H1 (cell line): ENCODE measurements at regions not wholly inside any gene's neighbourhood (a gene's known extent, or its start where the extent isn't known, plus 50 kb on each side); places are given as distances from the start of the nearest gene placed in this dataset.

Experiments used
- CTCF ChIA-PET: fragments of 300-600 bp; sonication (Branson Sonifier 250); formaldehyde crosslinking; loops from one replicate; lab custom pipeline; 2021; ENCODE audit not compliant: partially characterized antibody; lab: Charles Lee
- POLR2A ChIA-PET: fragments of 300-600 bp; sonication (Branson Sonifier 250); formaldehyde crosslinking; loops from one replicate; lab custom pipeline; 2021; ENCODE audit warnings: inconsistent platforms; ENCODE audit not compliant: partially characterized antibody; lab: Charles Lee
- DNase-seq, 2 experiments: peaks; one replicate each; pipeline versions ENCODE4 v3.0.0 to v3.0.0-alpha.2; 2010 to 2022; ENCODE audit warnings: low spot score in 2 of 2, low read depth in 1 of 2, mixed read lengths in 1 of 2
- FAIRE-seq: peaks from 2 replicates; lab custom pipeline; 2011; peaks lifted over from hg19 to GRCh38; lab: Jason Lieb, UNC
- H2AFZ ChIP-seq: 2 replicates; pipeline ENCODE4 v1.8.1; 2012; ENCODE audit warnings: low read length, inconsistent platforms
- H2AK5ac ChIP-seq: 2 replicates; pipeline ENCODE4 v1.6.1; 2013; ENCODE audit warnings: low read depth, low read length
- H2BK120ac ChIP-seq: replicated peaks from 2 replicates; pipeline ENCODE3; 2013; ENCODE audit warnings: low read depth, low read length, inconsistent platforms
- H2BK12ac ChIP-seq: 2 replicates; pipeline ENCODE4 v1.6.1; 2013; ENCODE audit warnings: low read depth, low read length
- H2BK15ac ChIP-seq: 2 replicates; pipeline ENCODE4 v1.6.1; 2013; ENCODE audit warnings: low read length
- H2BK20ac ChIP-seq: 2 replicates; pipeline ENCODE4 v1.6.1; 2013; ENCODE audit warnings: low read length
- H2BK5ac ChIP-seq: 2 replicates; pipeline ENCODE4 v1.6.1; 2013; ENCODE audit warnings: low read depth, low read length
- H3K14ac ChIP-seq: 2 replicates; pipeline ENCODE4 v1.6.1; 2013; ENCODE audit warnings: inconsistent platforms; ENCODE audit not compliant: insufficient read length
- H3K18ac ChIP-seq: 2 replicates; pipeline ENCODE4 v1.6.1; 2013; ENCODE audit warnings: low read length; ENCODE audit errors: extremely low read depth
- H3K23ac ChIP-seq: 2 replicates; pipeline ENCODE4 v1.6.1; 2013; ENCODE audit warnings: inconsistent platforms; ENCODE audit not compliant: insufficient read length
- H3K23me2 ChIP-seq: 2 replicates; pipeline ENCODE4 v1.6.1; 2013; ENCODE audit warnings: low read depth, low read length
- H3K27ac ChIP-seq: 2 replicates; pipeline ENCODE4 v1.6.1; 2011; ENCODE audit warnings: low read depth, low read length, inconsistent platforms
- H3K27me3 ChIP-seq, 4 experiments: replicated peaks in 1 of 4; 1 replicate in 1 of 4; 2 replicates in 3 of 4; pipeline versions ENCODE4 v1.6.1 to v1.8.1; 2011 to 2013; ENCODE audit warnings: low read length in 3 of 4, mild to moderate bottlenecking in 3 of 4, inconsistent platforms in 2 of 4, mixed read lengths in 2 of 4, moderate library complexity in 1 of 4; ENCODE audit not compliant: control insufficient read depth in 3 of 4, insufficient read depth in 3 of 4; ENCODE audit errors: extremely low read depth in 1 of 4
- H3K36me3 ChIP-seq, 4 experiments: 2 replicates each; pipeline versions ENCODE4 v1.6.1 to v1.8.1; 2011 to 2013; ENCODE audit warnings: mild to moderate bottlenecking in 4 of 4, low read length in 3 of 4, moderate library complexity in 2 of 4, control low read depth in 1 of 4, inconsistent platforms in 1 of 4; ENCODE audit not compliant: insufficient read depth in 4 of 4, control insufficient read depth in 2 of 4
- H3K4ac ChIP-seq: replicated peaks from 2 replicates; pipeline ENCODE3; 2013; ENCODE audit warnings: low read length, low read depth, mixed read lengths, inconsistent platforms; ENCODE audit not compliant: insufficient read length
- H3K4me1 ChIP-seq, 4 experiments: replicated peaks in 1 of 4; 1 replicate in 1 of 4; 2 replicates in 3 of 4; pipeline versions ENCODE4 v1.6.1 to v1.8.1; 2011 to 2013; ENCODE audit warnings: low read length in 3 of 4, inconsistent platforms in 2 of 4, mixed read lengths in 1 of 4; ENCODE audit not compliant: insufficient read depth in 4 of 4, control insufficient read depth in 3 of 4
- H3K4me2 ChIP-seq, 2 experiments: 2 replicates each; pipeline versions ENCODE4 v1.6.1 to v1.8.1; 2011 to 2013; ENCODE audit warnings: low read depth in 2 of 2, low read length in 2 of 2, control low read depth in 1 of 2, inconsistent platforms in 1 of 2, mild to moderate bottlenecking in 1 of 2; ENCODE audit not compliant: insufficient read depth in 1 of 2
- H3K4me3 ChIP-seq, 4 experiments: fragments of 200-600, 300-600 bp in 1 of 4; sonication (generic), shearing (Covaris generic), sonication (Bioruptor Twin) in 1 of 4; 2 replicates each; pipeline versions ENCODE4 v1.5.1 to v1.8.1; 2011 to 2016; ENCODE audit warnings: low read length in 4 of 4, low read depth in 3 of 4, control low read depth in 2 of 4, inconsistent platforms in 2 of 4, mild to moderate bottlenecking in 2 of 4, mixed read lengths in 1 of 4, moderate library complexity in 1 of 4; ENCODE audit not compliant: insufficient read depth in 2 of 4; ENCODE audit errors: extremely low read depth in 1 of 4
- H3K56ac ChIP-seq: replicated peaks from 2 replicates; pipeline ENCODE3; 2013; ENCODE audit warnings: low read depth, mild to moderate bottlenecking, mixed read lengths, low read length, inconsistent platforms; ENCODE audit not compliant: insufficient read length
- H3K79me1 ChIP-seq: 2 replicates; pipeline ENCODE4 v1.6.1; 2013; ENCODE audit warnings: low read depth, low read length, control low read depth
- H3K79me2 ChIP-seq, 2 experiments: 2 replicates each; pipeline versions ENCODE4 v1.6.1 to v1.8.1; 2012 to 2013; ENCODE audit warnings: low read length in 2 of 2, mild to moderate bottlenecking in 2 of 2, inconsistent platforms in 1 of 2; ENCODE audit not compliant: insufficient read depth in 2 of 2, control insufficient read depth in 1 of 2
- H3K9ac ChIP-seq, 4 experiments: replicated peaks in 1 of 4; 1 replicate in 1 of 4; 2 replicates in 3 of 4; pipeline versions ENCODE4 v1.6.1 to v1.8.1; 2011 to 2013; ENCODE audit warnings: low read depth in 3 of 4, low read length in 3 of 4, control low read depth in 2 of 4, mild to moderate bottlenecking in 2 of 4, moderate library complexity in 2 of 4, inconsistent platforms in 1 of 4; ENCODE audit errors: extremely low read depth in 1 of 4
- H3K9me3 ChIP-seq, 2 experiments: 2 replicates each; pipeline versions ENCODE4 v1.6.1 to v1.8.1; 2012 to 2013; ENCODE audit warnings: mild to moderate bottlenecking in 2 of 2, moderate library complexity in 2 of 2, control low read depth in 1 of 2, inconsistent platforms in 1 of 2, low read depth in 1 of 2, low read length in 1 of 2, mixed read lengths in 1 of 2; ENCODE audit not compliant: insufficient read depth in 2 of 2
- H4K20me1 ChIP-seq, 2 experiments: replicated peaks in 1 of 2; 2 replicates each; pipeline versions ENCODE3 to v1.8.1; 2011 to 2013; ENCODE audit warnings: inconsistent platforms in 2 of 2, low read length in 2 of 2, mild to moderate bottlenecking in 1 of 2; ENCODE audit not compliant: insufficient read depth in 2 of 2, control insufficient read depth in 1 of 2
- H4K5ac ChIP-seq: 2 replicates; pipeline ENCODE4 v1.6.1; 2013; ENCODE audit warnings: low read length, low read depth, mixed read lengths, inconsistent platforms; ENCODE audit not compliant: insufficient read length
- H4K8ac ChIP-seq: 2 replicates; pipeline ENCODE4 v1.8.0; 2013; ENCODE audit warnings: mild to moderate bottlenecking, moderate library complexity, low read length, inconsistent platforms; ENCODE audit not compliant: insufficient read depth; ENCODE audit errors: extremely low read depth
- H4K91ac ChIP-seq: replicated peaks from 2 replicates; pipeline ENCODE3; 2013; ENCODE audit warnings: low read length, mixed read lengths, inconsistent platforms; ENCODE audit not compliant: insufficient read length
- ATF3 ChIP-seq: IDR thresholded peaks from 2 replicates; pipeline ENCODE4 v1.6.1; 2011; ENCODE audit warnings: low read depth, mild to moderate bottlenecking, low read length; ENCODE audit not compliant: insufficient read depth
- CEBPB ChIP-seq: IDR thresholded peaks from 2 replicates; pipeline ENCODE4 v1.6.1; 2012; ENCODE audit warnings: low read depth, low read length
- CHD2 ChIP-seq: IDR thresholded peaks from 2 replicates; pipeline ENCODE4 v1.6.1; 2012; ENCODE audit warnings: low read length, improper control_type of control experiment
- EZH2 ChIP-seq: fragments of 200-600 bp; sonication (generic); IDR thresholded peaks from 2 replicates; pipeline ENCODE4 v1.7.1; 2012; ENCODE audit warnings: low read depth, mild to moderate bottlenecking, moderate library complexity, low read length, inconsistent platforms; ENCODE audit not compliant: severe bottlenecking
- FOSL1 ChIP-seq: IDR thresholded peaks from 2 replicates; pipeline ENCODE4 v1.6.1; 2011; ENCODE audit warnings: mild to moderate bottlenecking, low read depth, low read length, moderate library complexity; ENCODE audit not compliant: insufficient read depth
- JUN ChIP-seq: IDR thresholded peaks from 2 replicates; pipeline ENCODE4 v1.6.1; 2011; ENCODE audit warnings: low read depth, mild to moderate bottlenecking, improper control_type of control experiment, low read length
- MAX ChIP-seq: IDR thresholded peaks from 2 replicates; pipeline ENCODE4 v1.6.1; 2012; ENCODE audit warnings: inconsistent platforms
- NRF1 ChIP-seq: IDR thresholded peaks from 2 replicates; pipeline ENCODE4 v1.6.1; 2011; ENCODE audit warnings: mild to moderate bottlenecking, low read depth, low read length, improper control_type of control experiment
- RXRA ChIP-seq: IDR thresholded peaks from 2 replicates; pipeline ENCODE4 v1.6.1; 2011; ENCODE audit warnings: low read depth, mild to moderate bottlenecking, low read length, moderate library complexity; ENCODE audit not compliant: insufficient read depth
- SIRT6 ChIP-seq: IDR thresholded peaks from one replicate; pipeline ENCODE4 v1.7.1; 2012; ENCODE audit warnings: low read length, inconsistent platforms
- SP4 ChIP-seq: IDR thresholded peaks from 2 replicates; pipeline ENCODE4 v1.6.1; 2012; ENCODE audit warnings: low read length, inconsistent platforms
- SUZ12 ChIP-seq: fragments of 200-600 bp; sonication (generic); IDR thresholded peaks from 2 replicates; pipeline ENCODE4 v1.6.1; 2012; ENCODE audit warnings: mild to moderate bottlenecking, inconsistent platforms, low read length, moderate library complexity, mixed read lengths
- WGBS, 2 experiments: shearing (Covaris generic) in 1 of 2; methylation state at CpG; one replicate each; pipeline versions ENCODE4 v1.1.6 to v1.1.7; 2013 to 2015; ENCODE audit warnings: low lambda C conversion rate in 2 of 2, mixed read lengths in 2 of 2, inconsistent platforms in 1 of 2, low coverage in 1 of 2, missing lambda C conversion rate in 1 of 2; ENCODE audit not compliant: insufficient replicate concordance in 2 of 2, insufficient coverage in 1 of 2, insufficient read length in 1 of 2; ENCODE audit errors: extremely low coverage in 1 of 2, missing lambda C conversion rate in 1 of 2; 5-methylcytosine and 5-hydroxymethylcytosine counted together
- TF ChIP-seq, protein P1 (sequence below): IDR thresholded peaks from 2 replicates; pipeline ENCODE4 v1.6.1; 2012; ENCODE audit warnings: inconsistent platforms

GRCh38 chr9:1198085-1198484 is 147.9 kb downstream of the DMRT2 start (continued):
- TF ChIP-seq JUN, result no peak

DNA sequence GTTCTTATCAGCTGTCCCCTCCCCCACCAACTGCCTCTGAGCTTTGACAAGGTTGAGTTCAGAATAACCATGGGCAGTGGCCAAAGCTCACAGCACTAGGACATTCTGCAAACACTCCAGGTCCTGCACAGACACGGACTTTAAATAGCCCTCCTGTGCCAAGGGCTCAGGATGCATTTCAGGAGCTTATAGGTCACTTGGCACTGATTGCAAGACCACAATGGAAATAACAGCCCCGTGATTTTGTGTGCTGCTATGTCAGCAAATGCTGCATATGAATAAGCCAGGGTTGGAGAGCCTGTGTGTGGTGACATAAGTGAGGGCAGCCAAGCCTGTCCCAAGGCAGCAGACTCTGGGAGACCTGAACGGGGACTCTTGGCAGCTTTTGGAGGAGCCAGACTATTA is 150.7 kb downstream of the DMRT2 start:
- no peak overlapping the region for H3K4me2 ChIP-seq
- ChIA-PET CTCF (no interaction called here), POLR2A (no interaction called here)
- no peak overlapping the region for H3K27ac ChIP-seq
- FAIRE-seq (no peak), DNase-seq (no peak)
- peaks cover 60 to 83% of the 10 kb centered on the region in 2 experiments for H3K9me3 ChIP-seq
- no peaks in the 10 kb centered on the region for H3K27me3 ChIP-seq
- no peak overlapping the region for H3K4ac ChIP-seq
- H2BK20ac ChIP-seq, result no peak overlapping the region
- no peaks in the 10 kb centered on the region for H3K23me2 ChIP-seq
- H3K23ac ChIP-seq, result no peak overlapping the region
- H2AK5ac ChIP-seq, result no peak overlapping the region
- H3K9ac ChIP-seq, result no peak overlapping the region
- no peak overlapping the region for H2BK5ac ChIP-seq
- no peaks in the 10 kb centered on the region for H4K20me1 ChIP-seq
- WGBS, 2 experiments, result 57% methylated on average over 3 of the region's 3 CpGs; no CpG with 5 or more reads in 1 of the 2 experiments
- no peak overlapping the region for H2BK120ac ChIP-seq
- no peak overlapping the region for H3K56ac ChIP-seq
- H4K91ac ChIP-seq, result no peak overlapping the region
- no peak overlapping the region for H2BK15ac ChIP-seq
- H2AFZ ChIP-seq, result no peak overlapping the region
- H3K79me2 ChIP-seq, result no peaks in the 10 kb centered on the region
- H3K36me3 ChIP-seq, result no peaks in the 10 kb centered on the region
- no peak overlapping the region for H2BK12ac ChIP-seq
- H3K18ac ChIP-seq, result no peak overlapping the region
- H3K4me1 ChIP-seq, result no peaks in the 10 kb centered on the region
- no peak overlapping the region for H3K4me3 ChIP-seq
- no peaks in the 10 kb centered on the region for H3K79me1 ChIP-seq
- no peak overlapping the region for H4K8ac ChIP-seq
- no peak overlapping the region for H3K14ac ChIP-seq
- H4K5ac ChIP-seq, result no peak overlapping the region
- TF ChIP-seq FOSL1 (no peak), CHD2 (no peak), NRF1 (no peak), ATF3 (no peak), SIRT6 (no peak), SP4 (no peak), RXRA (no peak), MAX (no peak), SUZ12 (no peak), EZH2 (no peak), CEBPB (no peak)
- TF ChIP-seq, protein P1, sequence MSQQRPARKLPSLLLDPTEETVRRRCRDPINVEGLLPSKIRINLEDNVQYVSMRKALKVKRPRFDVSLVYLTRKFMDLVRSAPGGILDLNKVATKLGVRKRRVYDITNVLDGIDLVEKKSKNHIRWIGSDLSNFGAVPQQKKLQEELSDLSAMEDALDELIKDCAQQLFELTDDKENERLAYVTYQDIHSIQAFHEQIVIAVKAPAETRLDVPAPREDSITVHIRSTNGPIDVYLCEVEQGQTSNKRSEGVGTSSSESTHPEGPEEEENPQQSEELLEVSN, result no peak
